ENCODE measurements at regions not wholly inside any gene's neighbourhood (a gene's known extent, or its start where the extent isn't known, plus 50 kb on each side); places are given as distances from the start of the nearest gene placed in this dataset.
A peak's percentile ranks its signal among the peaks of the same experiment; 100 is the strongest.

- DNase-seq (ENCODE audit: low spot score): no peak
Measured at GRCh38 chr3:116767726-116768125, 58.1 kb downstream of the TUSC7 start.

- peak; percentile 62 for DNase-seq (ENCODE audit: low spot score)
Measured at GRCh38 chr3:116770815-116771450, 61.4 kb downstream of the TUSC7 start.

GRCh38 chr3:116776880-116777785, 67.6 kb downstream of the TUSC7 start:
- no peak for DNase-seq (ENCODE audit: low spot score)

- no peak for DNase-seq (ENCODE audit: low spot score)
Measured at GRCh38 chr3:116785226-116785625, 75.6 kb downstream of the TUSC7 start.

DNA sequence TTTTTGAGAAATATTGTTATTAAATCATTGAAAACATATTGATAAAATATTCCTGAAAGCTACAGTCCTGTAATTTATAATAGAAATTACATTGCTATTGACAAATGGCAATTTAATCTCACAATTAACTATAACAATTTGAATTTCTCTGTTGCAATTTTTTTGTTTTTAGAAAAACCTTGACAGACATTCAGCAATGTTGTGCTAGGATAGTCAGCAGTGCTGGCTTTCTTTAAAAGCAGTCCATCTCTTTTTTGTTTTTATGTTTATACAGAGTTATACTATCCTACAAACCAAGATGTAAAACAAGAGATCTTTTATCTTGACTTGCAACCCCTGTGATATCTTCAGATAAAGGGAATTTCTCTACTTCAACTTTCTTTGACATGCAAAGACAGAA, 93.1 kb downstream of the TUSC7 start:
- DNase-seq (ENCODE audit: low spot score): no peak

GRCh38 chr3:116806351-116806750, 96.8 kb downstream of the TUSC7 start:
- no peak for DNase-seq (ENCODE audit: low spot score)

GRCh38 chr3:116808725-116809124, 99.1 kb downstream of the TUSC7 start:
- no peak for DNase-seq (ENCODE audit: low spot score)

DNA sequence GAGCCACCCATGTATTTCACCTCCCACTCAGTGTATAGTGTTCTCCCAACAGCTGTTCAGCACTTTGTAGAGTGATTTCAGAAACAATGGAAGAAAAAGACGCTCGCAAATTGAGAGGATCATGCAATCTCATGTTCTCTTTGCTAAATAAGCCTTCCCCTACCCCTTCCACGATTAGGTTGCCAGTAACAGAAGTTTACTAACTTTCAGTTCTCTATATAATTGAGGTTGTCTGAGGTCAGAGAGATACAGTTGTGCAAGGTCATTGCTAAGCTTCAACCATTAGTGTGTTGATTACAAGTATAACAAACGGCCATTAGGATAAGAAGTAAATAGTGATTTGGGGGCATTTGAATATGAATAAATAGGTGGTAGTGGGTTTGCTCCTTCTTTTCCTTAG, 99.6 kb downstream of the TUSC7 start:
- DNase-seq (ENCODE audit: low spot score): no peak

GRCh38 chr3:116811754-116812153, 102.2 kb downstream of the TUSC7 start:
- DNase-seq (ENCODE audit: low spot score): no peak

- DNase-seq (ENCODE audit: low spot score): no peak
Measured at GRCh38 chr3:116812949-116813348, 103.4 kb downstream of the TUSC7 start.

DNA sequence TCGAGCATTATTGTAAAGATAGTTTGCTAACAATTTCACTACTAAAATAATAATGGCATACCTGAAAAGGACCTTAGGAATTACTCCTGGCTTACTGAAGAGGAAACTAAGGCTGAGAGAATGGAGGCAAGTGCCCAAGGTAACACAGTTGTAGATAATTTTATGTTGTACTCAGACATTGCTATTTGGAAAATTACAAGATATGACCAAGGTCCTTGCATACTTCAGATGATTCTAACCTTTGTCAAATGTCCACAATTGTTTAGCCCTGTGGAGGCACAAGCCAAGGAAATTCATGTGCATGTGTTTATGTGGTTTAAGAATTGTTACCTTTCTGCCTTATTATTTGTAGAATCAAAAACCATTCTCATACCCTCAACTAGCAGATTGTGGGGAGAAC, 105.7 kb downstream of the TUSC7 start:
- DNase-seq (ENCODE audit: low spot score): no peak

DNA sequence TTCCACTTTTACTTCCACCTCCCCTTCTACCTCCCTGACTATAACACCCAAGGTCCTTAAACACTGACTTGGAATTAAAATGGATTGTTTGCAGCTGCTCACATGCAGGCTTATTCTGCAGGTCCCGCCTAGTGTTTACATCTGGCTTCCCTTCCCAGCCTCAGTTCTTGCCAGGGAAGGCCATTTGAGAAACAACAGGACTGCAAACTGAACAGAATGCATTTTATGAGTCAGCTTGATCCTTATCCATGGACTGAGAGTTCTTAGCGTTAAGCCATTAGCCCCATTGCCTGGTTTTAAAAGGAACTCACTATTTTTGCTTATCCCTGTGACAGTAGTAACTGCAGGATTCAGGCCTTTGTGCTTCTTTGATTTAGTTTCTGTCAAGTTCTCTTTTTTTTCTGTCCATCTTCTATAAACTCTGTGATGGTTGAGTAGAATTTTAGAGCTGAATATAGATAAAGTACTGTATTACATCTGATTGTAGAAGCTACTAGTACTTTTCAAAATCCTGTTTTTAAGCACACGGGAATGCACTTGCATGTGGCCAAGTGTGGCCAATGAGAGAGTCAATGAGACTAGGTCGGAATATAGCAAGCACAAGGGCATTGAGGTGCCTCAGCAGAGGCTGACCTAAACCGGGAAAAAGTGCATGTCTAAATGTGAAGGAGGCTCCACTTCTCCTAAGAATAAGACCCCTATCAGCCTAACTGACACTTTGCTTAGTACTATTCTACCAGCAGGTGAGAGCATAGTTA, 106.4 kb downstream of the TUSC7 start:
- DNase-seq (ENCODE audit: low spot score): no peak

GRCh38 chr3:116821371-116821770, 111.8 kb downstream of the TUSC7 start:
- DNase-seq (ENCODE audit: low spot score): no peak

- DNase-seq (ENCODE audit: low spot score): no peak
Measured at GRCh38 chr3:116824208-116824607, 114.6 kb downstream of the TUSC7 start.

- DNase-seq (ENCODE audit: low spot score): no peak
Measured at GRCh38 chr3:116833202-116833601, 123.6 kb downstream of the TUSC7 start.

DNA sequence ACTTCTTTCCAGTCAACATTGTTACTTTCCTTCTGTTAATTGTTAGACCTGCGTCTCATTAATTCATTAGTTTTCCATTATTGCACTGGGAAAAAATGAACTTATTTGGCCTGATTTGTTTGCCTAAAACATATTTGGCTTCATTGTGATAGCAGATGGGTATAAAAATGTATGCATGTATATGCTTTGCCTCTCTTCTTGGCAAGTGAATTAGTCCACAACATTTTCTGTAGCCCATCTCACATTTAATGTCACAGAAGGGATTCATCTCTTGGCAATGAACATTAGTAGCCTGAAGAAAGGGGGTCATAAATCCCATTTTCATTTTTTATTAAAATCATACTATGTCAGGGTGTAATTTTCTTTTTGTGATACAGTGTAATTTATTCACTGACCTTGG, 125.2 kb downstream of the TUSC7 start:
- DNase-seq (ENCODE audit: low spot score): no peak

DNA sequence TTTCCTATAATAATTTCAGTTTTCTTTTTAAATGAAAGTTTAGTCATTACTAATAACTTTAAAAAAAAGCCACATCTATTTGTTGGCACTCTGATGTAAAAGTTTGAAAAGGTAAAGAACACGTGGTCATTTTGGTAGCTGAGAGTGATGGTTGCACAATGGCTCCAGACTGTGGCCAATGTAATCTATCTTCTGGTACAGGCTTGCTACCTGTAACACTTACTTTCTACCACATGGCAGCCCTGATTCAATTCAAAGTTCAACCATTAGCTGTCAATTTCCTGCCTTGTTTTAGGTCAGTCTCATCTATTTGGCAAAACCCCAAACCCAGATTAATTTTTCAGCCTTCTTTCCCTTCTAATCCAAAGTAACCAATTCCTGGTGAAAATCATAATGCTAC, 126.1 kb downstream of the TUSC7 start:
- DNase-seq (ENCODE audit: low spot score): no peak

DNA sequence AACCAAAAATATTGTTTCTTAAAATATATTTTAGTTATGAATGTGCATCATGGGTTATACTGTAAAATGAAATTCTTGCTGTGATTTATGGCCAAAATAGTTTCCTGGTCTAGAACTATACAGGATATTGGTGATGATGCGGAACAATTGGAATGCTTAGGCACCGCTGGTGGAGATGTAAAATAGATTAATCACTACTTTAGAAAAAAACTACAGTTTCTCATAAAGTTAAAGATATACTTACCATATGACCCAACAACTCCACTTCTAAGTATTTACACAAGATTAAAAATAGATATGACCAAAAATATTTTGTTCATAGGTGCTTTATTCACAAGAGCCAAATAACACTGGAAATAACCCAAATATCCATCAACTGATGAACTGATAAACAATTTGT, 126.7 kb downstream of the TUSC7 start:
- DNase-seq (ENCODE audit: low spot score): no peak

GRCh38 chr3:116837483-116837882, 127.9 kb downstream of the TUSC7 start:
- no peak for DNase-seq (ENCODE audit: low spot score)

GRCh38 chr3:116841003-116841735, 131.6 kb downstream of the TUSC7 start:
- DNase-seq (ENCODE audit: low spot score): no peak

DNA sequence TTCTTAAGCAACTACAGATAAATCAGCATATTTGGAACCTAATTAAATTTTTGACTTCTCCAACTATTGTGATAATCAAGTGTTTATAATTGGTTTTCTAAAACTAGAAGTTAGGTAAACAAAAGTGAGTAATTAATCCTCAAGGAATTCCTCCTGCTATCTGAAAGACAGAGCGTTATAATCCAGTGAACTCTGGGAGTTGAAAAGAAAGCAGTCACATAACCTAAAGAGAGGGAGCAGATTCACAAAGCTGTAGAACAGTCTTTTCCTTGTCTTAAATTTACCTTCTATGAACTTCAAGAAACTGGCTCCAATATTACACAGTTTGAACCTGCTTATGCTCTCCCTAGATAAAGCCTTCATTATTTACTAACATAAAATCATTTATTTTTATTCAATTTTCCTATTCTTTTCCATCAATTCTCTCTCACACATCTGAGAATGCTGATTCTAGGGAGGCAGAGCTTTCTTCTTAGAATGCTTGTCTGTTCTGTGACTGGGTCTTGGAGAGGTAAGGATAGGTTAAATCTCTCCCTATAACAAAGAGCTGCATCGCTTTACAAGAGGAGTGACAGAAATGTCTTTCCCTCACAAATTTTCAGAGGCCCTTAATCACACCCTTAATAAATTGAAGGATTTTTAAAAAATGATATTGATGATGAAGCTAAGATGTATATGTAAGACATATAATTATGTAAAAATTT, 132.8 kb downstream of the TUSC7 start:
- no peak for DNase-seq (ENCODE audit: low spot score)
